ENCODE measurements at regions not wholly inside any gene's neighbourhood (a gene's known extent, or its start where the extent isn't known, plus 50 kb on each side); places are given as distances from the start of the nearest gene placed in this dataset.

DNA sequence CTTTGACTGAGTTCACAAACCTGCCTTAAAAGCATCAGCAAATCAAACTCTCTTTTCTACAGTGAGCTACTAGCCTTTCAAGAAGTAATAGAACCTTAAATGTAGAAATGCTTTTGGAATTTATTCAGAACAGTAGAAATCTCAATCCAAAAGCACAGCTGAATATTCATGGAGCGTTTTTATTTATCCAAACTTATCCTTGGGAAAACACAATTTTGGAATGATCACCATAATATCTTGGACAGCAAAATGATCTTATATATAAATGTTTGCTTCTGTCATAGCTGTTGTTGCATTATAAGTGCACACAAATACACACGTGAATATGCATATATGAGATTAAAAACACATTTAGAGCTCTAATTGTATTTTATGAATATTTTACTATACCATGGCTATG lies 747.3 kb upstream of the PIK3C3 start:
- Histone ChIP-seq H3K4me3 (no peak overlapping the region), H3K4me2 (ENCODE audit: control insufficient read depth, insufficient read depth) (no peak overlapping the region), H4K20me1 (ENCODE audit: control insufficient read depth, insufficient read depth) (no peaks in the 10 kb centered on the region), H3K9ac (ENCODE audit: control insufficient read depth, insufficient read depth, low read length) (no peak overlapping the region), H3K79me2 (ENCODE audit: control insufficient read depth, insufficient read depth, low read length) (no peaks in the 10 kb centered on the region), H3K27ac (ENCODE audit: control insufficient read depth, insufficient read depth) (no peak overlapping the region), H3K27me3 (replicated peaks in 1 of 2; ENCODE audit: control insufficient read depth in 2 of 2, insufficient read depth in 2 of 2, low read length in 1 of 2) (no peaks in the 10 kb centered on the region), H3K4me1 (ENCODE audit: control insufficient read depth, insufficient read depth, low read length) (no peaks in the 10 kb centered on the region), H3K36me3 (ENCODE audit: control insufficient read depth in 2 of 2, insufficient read depth in 2 of 2, low read length in 1 of 2) (no peaks in the 10 kb centered on the region), H3K9me3 (replicated peaks; ENCODE audit: control insufficient read depth, insufficient read depth, low read length) (no peaks in the 10 kb centered on the region), H2AFZ (ENCODE audit: control insufficient read depth, low read depth, low read length) (no peak overlapping the region)
- intact Hi-C loops (cut with micrococcal nuclease; ENCODE audit: unreplicated experiment) (no loop called here), in situ Hi-C loops (cut with MboI) (no loop called here)
- FAIRE-seq (no peak), ATAC-seq (no peak), DNase-seq (ENCODE audit: low read depth, low spot score) (no peak)
- ChIA-PET RAD21 (ENCODE audit: unreplicated experiment) (no interaction called here), SMC1A (ENCODE audit: uncharacterized antibody, unreplicated experiment) (no interaction called here), POLR2A (no interaction called here), CTCF (interaction anchor here (1.1 kb wide), 1 partner anchor 273 kb away, joined by 5 read pairs; no protein-coding TSS in a partner anchor)
- no TSS peak for BruUV-seq (replicated peaks)
- WGBS (ENCODE audit: insufficient coverage, insufficient replicate concordance, low lambda C conversion rate, missing lambda C conversion rate), result 3% methylated on average over 2 of the region's 2 CpGs
- TF ChIP-seq EP300 (IDR thresholded peaks at IDR 0.05; ENCODE audit: borderline replicate concordance in 1 of 2, control insufficient read depth in 1 of 2, low read depth in 2 of 2, low read length in 2 of 2), result no peak
- TF ChIP-seq E2F4 (IDR thresholded peaks at IDR 0.05; ENCODE audit: low read depth, low read length), result no peak
- no peak for TF ChIP-seq NFYB (IDR thresholded peaks at IDR 0.05; ENCODE audit: insufficient read depth, low read depth, low read length)
- TF ChIP-seq SMC3 (IDR thresholded peaks at IDR 0.05; ENCODE audit: borderline replicate concordance, low read length), result no peak
- TF ChIP-seq ZSCAN29 (IDR thresholded peaks at IDR 0.05), result no peak
- TF ChIP-seq PML (IDR thresholded peaks at IDR 0.05; ENCODE audit: low read length), result no peak
- no peak for TF ChIP-seq CBX3 (IDR thresholded peaks at IDR 0.05; ENCODE audit: borderline replicate concordance, low read depth)
- no peak for TF ChIP-seq SREBF1 (IDR thresholded peaks at IDR 0.05; ENCODE audit: low read length)
- no peak for TF ChIP-seq HCFC1 (IDR thresholded peaks at IDR 0.05; ENCODE audit: low read length)
- no peak for TF ChIP-seq NFIC (IDR thresholded peaks at IDR 0.05; ENCODE audit: low read depth, low read length)
- no peak for TF ChIP-seq PAX5 (IDR thresholded peaks at IDR 0.05; ENCODE audit: borderline replicate concordance, low read depth, low read length)
- TF ChIP-seq RCOR1 (conservative IDR thresholded peaks at IDR 0.05; ENCODE audit: low read depth, low read length), result no peak
- no peak for TF ChIP-seq CHD1 (IDR thresholded peaks at IDR 0.05; ENCODE audit: low read depth, low read length)
- TF ChIP-seq ASH2L (IDR thresholded peaks at IDR 0.05; ENCODE audit: borderline replicate concordance, low read depth), result no peak
- no peak for TF ChIP-seq NRF1 (conservative IDR thresholded peaks at IDR 0.05; ENCODE audit: low read depth, low read length)
- no peak for TF ChIP-seq BCL11A (IDR thresholded peaks at IDR 0.05; ENCODE audit: low read depth, low read length)
- no peak for TF ChIP-seq ATF3 (IDR thresholded peaks at IDR 0.05; ENCODE audit: borderline replicate concordance, extremely low read depth, low read depth, low read length)
- TF ChIP-seq DPF2 (IDR thresholded peaks at IDR 0.05), result no peak

Data from GM12878 (cell line).